ENCODE measurements at regions not wholly inside any gene's neighbourhood (a gene's known extent, or its start where the extent isn't known, plus 50 kb on each side); places are given as distances from the start of the nearest gene placed in this dataset.
A peak's percentile ranks its signal among the peaks of the same experiment; 100 is the strongest.

DNA sequence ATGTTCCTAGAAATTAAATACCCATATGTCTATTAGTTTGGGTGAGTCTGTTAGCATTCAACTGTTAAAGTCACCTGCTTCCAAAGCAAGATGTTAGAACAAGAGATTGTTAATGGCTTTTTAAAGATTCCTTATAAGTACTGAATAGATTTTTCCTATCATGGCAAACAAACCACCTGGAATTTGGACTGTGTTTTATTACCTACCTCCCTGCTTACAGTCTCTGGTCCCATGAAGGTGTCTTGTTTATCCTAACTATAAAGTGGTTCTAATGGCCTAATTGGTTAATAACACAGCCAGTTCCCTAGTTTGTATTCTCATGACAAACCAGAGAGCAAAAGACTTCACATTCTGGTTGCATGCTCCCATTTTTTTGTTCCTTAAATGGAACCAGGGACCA lies 149.5 kb downstream of the PPP1R2C start:
- Histone ChIP-seq H3K4me2 (ENCODE audit: insufficient read depth, low read length) (no peak overlapping the region), H4K20me1 (ENCODE audit: insufficient read depth, low read length) (no peaks in the 10 kb centered on the region), H3K79me2 (ENCODE audit: insufficient read depth, low read length) (no peaks in the 10 kb centered on the region), H3K9me3 (ENCODE audit: insufficient read depth, low read length, severe bottlenecking) (no peaks in the 10 kb centered on the region), H3K27me3 (ENCODE audit: insufficient read depth, low read length, poor library complexity) (no peaks in the 10 kb centered on the region), H3K4me3 (ENCODE audit: low read depth in 1 of 2, low read length in 2 of 2) (no peak overlapping the region), H2AFZ (ENCODE audit: low read depth, low read length) (no peak overlapping the region), H3K4me1 (ENCODE audit: insufficient read depth, low read length) (no peaks in the 10 kb centered on the region), H3K27ac (ENCODE audit: low read length) (no peak overlapping the region), H3K36me3 (ENCODE audit: insufficient read depth, low read length) (no peaks in the 10 kb centered on the region), H3K9ac (ENCODE audit: low read depth, low read length) (no peak overlapping the region)
- DNase-seq (no peak), ATAC-seq (ENCODE audit: insufficient read depth, low read depth) (no peak)
- TF ChIP-seq, protein P1, sequence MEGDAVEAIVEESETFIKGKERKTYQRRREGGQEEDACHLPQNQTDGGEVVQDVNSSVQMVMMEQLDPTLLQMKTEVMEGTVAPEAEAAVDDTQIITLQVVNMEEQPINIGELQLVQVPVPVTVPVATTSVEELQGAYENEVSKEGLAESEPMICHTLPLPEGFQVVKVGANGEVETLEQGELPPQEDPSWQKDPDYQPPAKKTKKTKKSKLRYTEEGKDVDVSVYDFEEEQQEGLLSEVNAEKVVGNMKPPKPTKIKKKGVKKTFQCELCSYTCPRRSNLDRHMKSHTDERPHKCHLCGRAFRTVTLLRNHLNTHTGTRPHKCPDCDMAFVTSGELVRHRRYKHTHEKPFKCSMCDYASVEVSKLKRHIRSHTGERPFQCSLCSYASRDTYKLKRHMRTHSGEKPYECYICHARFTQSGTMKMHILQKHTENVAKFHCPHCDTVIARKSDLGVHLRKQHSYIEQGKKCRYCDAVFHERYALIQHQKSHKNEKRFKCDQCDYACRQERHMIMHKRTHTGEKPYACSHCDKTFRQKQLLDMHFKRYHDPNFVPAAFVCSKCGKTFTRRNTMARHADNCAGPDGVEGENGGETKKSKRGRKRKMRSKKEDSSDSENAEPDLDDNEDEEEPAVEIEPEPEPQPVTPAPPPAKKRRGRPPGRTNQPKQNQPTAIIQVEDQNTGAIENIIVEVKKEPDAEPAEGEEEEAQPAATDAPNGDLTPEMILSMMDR (IDR thresholded peaks at IDR 0.05; ENCODE audit: borderline replicate concordance, extremely low read depth, low read length, poor library complexity, severe bottlenecking): no peak
- no peak for TF ChIP-seq EZH2 (IDR thresholded peaks at IDR 0.05; ENCODE audit: borderline replicate concordance, low read depth, low read length, severe bottlenecking)

DNA sequence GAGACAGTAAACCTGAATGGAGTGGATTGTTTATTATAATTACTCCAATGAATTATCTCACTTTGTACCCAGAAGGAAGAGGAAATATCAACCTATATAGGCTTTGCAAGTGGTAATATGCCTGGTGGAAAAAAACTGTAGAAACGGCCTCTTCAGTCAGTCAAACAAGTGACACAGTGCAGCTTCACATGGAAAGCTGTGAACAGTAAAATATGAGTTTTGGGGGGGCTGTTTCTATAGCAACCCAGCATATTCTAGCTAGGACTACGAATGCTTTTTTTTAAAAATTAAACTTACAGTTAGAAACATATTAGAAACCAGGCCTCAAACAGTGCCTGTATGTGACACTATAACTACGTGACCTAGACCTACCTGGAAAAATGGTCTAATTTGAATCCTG lies 150.1 kb downstream of the PPP1R2C start:
- no peaks in the 10 kb centered on the region for H3K79me2 ChIP-seq (ENCODE audit: insufficient read depth, low read length)
- TF ChIP-seq, protein P1 (IDR thresholded peaks at IDR 0.05; ENCODE audit: borderline replicate concordance, extremely low read depth, low read length, poor library complexity, severe bottlenecking): no peak
- TF ChIP-seq EZH2 (IDR thresholded peaks at IDR 0.05; ENCODE audit: borderline replicate concordance, low read depth, low read length, severe bottlenecking): no peak
- no peak overlapping the region for H3K4me3 ChIP-seq (ENCODE audit: low read depth in 1 of 2, low read length in 2 of 2)
- no peak overlapping the region for H3K4me2 ChIP-seq (ENCODE audit: insufficient read depth, low read length)
- no peaks in the 10 kb centered on the region for H3K4me1 ChIP-seq (ENCODE audit: insufficient read depth, low read length)
- no peak for ATAC-seq (ENCODE audit: insufficient read depth, low read depth)
- H3K9me3 ChIP-seq (ENCODE audit: insufficient read depth, low read length, severe bottlenecking): no peaks in the 10 kb centered on the region
- no peak overlapping the region for H3K27ac ChIP-seq (ENCODE audit: low read length)
- H3K36me3 ChIP-seq (ENCODE audit: insufficient read depth, low read length): no peaks in the 10 kb centered on the region
- H4K20me1 ChIP-seq (ENCODE audit: insufficient read depth, low read length): no peaks in the 10 kb centered on the region
- H3K27me3 ChIP-seq (ENCODE audit: insufficient read depth, low read length, poor library complexity): no peaks in the 10 kb centered on the region
- no peak overlapping the region for H3K9ac ChIP-seq (ENCODE audit: low read depth, low read length)
- H2AFZ ChIP-seq (ENCODE audit: low read depth, low read length): no peak overlapping the region
- DNase-seq: no peak

DNA sequence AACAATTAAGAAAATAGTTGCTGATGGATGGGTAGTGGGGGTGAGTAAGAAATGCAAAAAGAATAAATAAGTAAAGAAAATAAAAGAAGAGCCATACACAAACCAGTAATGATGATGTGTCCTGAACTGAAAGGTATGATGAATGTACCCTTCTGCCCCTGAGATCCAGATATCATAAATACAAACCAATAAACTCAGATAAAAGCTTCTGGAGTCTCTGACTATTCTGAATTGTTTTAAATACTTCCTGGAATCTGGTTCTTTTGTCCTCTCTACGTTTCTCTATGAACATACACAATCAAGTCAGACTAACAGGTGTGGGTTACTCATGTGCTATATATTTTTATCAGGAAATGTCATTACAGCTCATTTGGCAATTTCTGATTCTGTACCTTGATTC lies 153.4 kb downstream of the PPP1R2C start:
- no peak overlapping the region for H2AFZ ChIP-seq (ENCODE audit: low read depth, low read length)
- no peak overlapping the region for H3K27ac ChIP-seq (ENCODE audit: low read length)
- no peak for ATAC-seq (ENCODE audit: insufficient read depth, low read depth)
- H3K4me2 ChIP-seq (ENCODE audit: insufficient read depth, low read length): no peak overlapping the region
- H3K9ac ChIP-seq (ENCODE audit: low read depth, low read length): no peak overlapping the region
- no peaks in the 10 kb centered on the region for H3K9me3 ChIP-seq (ENCODE audit: insufficient read depth, low read length, severe bottlenecking)
- no peaks in the 10 kb centered on the region for H4K20me1 ChIP-seq (ENCODE audit: insufficient read depth, low read length)
- H3K27me3 ChIP-seq (ENCODE audit: insufficient read depth, low read length, poor library complexity): no peaks in the 10 kb centered on the region
- no peaks in the 10 kb centered on the region for H3K4me1 ChIP-seq (ENCODE audit: insufficient read depth, low read length)
- no peak overlapping the region for H3K4me3 ChIP-seq (ENCODE audit: low read depth in 1 of 2, low read length in 2 of 2)
- DNase-seq: no peak
- H3K36me3 ChIP-seq (ENCODE audit: insufficient read depth, low read length): no peaks in the 10 kb centered on the region
- TF ChIP-seq, protein P1 (IDR thresholded peaks at IDR 0.05; ENCODE audit: borderline replicate concordance, extremely low read depth, low read length, poor library complexity, severe bottlenecking): no peak
- TF ChIP-seq EZH2 (IDR thresholded peaks at IDR 0.05; ENCODE audit: borderline replicate concordance, low read depth, low read length, severe bottlenecking): no peak
- no peaks in the 10 kb centered on the region for H3K79me2 ChIP-seq (ENCODE audit: insufficient read depth, low read length)

DNA sequence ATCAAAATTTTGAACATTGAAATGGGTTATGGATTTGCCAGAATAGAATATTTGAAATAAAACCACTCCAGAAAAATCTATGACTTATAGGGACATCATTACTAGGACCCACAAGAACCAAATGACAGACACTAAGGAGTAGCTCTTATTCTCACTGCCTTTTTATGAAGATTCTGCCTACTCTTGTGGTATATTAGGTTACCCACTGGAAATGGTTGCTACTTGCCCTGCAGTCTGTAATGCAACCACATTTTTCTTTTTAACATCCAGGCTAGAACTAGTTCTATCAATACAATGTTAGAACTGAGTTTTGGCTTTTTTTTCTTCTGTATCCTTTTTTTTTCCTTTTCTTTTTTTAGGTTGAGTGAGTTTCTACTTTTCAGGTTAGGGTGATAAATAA lies 158.9 kb downstream of the PPP1R2C start:
- Histone ChIP-seq H3K4me2 (ENCODE audit: insufficient read depth, low read length) (no peak overlapping the region), H3K36me3 (ENCODE audit: insufficient read depth, low read length) (no peaks in the 10 kb centered on the region), H3K27me3 (ENCODE audit: insufficient read depth, low read length, poor library complexity) (no peaks in the 10 kb centered on the region), H3K79me2 (ENCODE audit: insufficient read depth, low read length) (no peaks in the 10 kb centered on the region), H3K27ac (ENCODE audit: low read length) (no peak overlapping the region), H3K4me1 (ENCODE audit: insufficient read depth, low read length) (peaks cover 14% of the 10 kb centered on the region), H3K4me3 (ENCODE audit: low read depth in 1 of 2, low read length in 2 of 2) (no peak overlapping the region), H3K9ac (ENCODE audit: low read depth, low read length) (no peak overlapping the region), H2AFZ (ENCODE audit: low read depth, low read length) (no peak overlapping the region), H4K20me1 (ENCODE audit: insufficient read depth, low read length) (no peaks in the 10 kb centered on the region), H3K9me3 (ENCODE audit: insufficient read depth, low read length, severe bottlenecking) (no peaks in the 10 kb centered on the region)
- DNase-seq (no peak), ATAC-seq (ENCODE audit: insufficient read depth, low read depth) (peak; percentile 79)
- TF ChIP-seq, protein P1 (IDR thresholded peaks at IDR 0.05; ENCODE audit: borderline replicate concordance, extremely low read depth, low read length, poor library complexity, severe bottlenecking): no peak
- no peak for TF ChIP-seq EZH2 (IDR thresholded peaks at IDR 0.05; ENCODE audit: borderline replicate concordance, low read depth, low read length, severe bottlenecking)
